Keratinocyte (primary cell): ENCODE measurements at regions not wholly inside any gene's neighbourhood (a gene's known extent, or its start where the extent isn't known, plus 50 kb on each side); places are given as distances from the start of the nearest gene placed in this dataset.

ENCODE experiments used
- DNase-seq: peaks from one replicate; pipeline ENCODE4 v3.0.0-alpha.2; 2011; ENCODE audit warnings: low read depth, missing footprints, low spot score
- FAIRE-seq: peaks from 2 replicates; lab custom pipeline; 2011; peaks lifted over from hg19 to GRCh38; lab: Jason Lieb, UNC
- H2AFZ ChIP-seq: 2 replicates; pipeline ENCODE4 v1.6.0; 2012; ENCODE audit warnings: low read length, control low read depth, inconsistent platforms; ENCODE audit not compliant: control insufficient read depth
- H3K27ac ChIP-seq: 2 replicates; pipeline ENCODE4 v1.5.1; 2011; ENCODE audit warnings: low read length; ENCODE audit not compliant: control insufficient read depth, insufficient read depth
- H3K27me3 ChIP-seq: 3 replicates; pipeline ENCODE4 v1.6.0; 2011; ENCODE audit warnings: low read length; ENCODE audit not compliant: control insufficient read depth, insufficient read depth; ENCODE audit errors: extremely low read depth
- H3K36me3 ChIP-seq, 2 experiments: 2 replicates in 1 of 2; 3 replicates in 1 of 2; pipeline ENCODE4 v1.5.1; 2011; ENCODE audit warnings: low read length in 2 of 2, mild to moderate bottlenecking in 1 of 2; ENCODE audit not compliant: control insufficient read depth in 2 of 2, insufficient read depth in 2 of 2; ENCODE audit errors: extremely low read depth in 1 of 2
- H3K4me1 ChIP-seq: 3 replicates; pipeline ENCODE4 v1.5.1; 2011; ENCODE audit warnings: low read length; ENCODE audit not compliant: control insufficient read depth, insufficient read depth; ENCODE audit errors: extremely low read depth
- H3K4me2 ChIP-seq: 3 replicates; pipeline ENCODE4 v1.6.0; 2011; ENCODE audit warnings: low read depth, low read length; ENCODE audit not compliant: control insufficient read depth, insufficient read depth; ENCODE audit errors: extremely low read depth
- H3K4me3 ChIP-seq, 3 experiments: fragments of 200-600 bp in 1 of 3; sonication (generic) in 1 of 3; 2 replicates in 2 of 3; 3 replicates in 1 of 3; pipeline ENCODE4 v1.5.1; 2011 to 2016; ENCODE audit warnings: low read length in 3 of 3, mild to moderate bottlenecking in 3 of 3, control low read depth in 2 of 3, inconsistent platforms in 1 of 3, low read depth in 1 of 3, mixed read lengths in 1 of 3, mixed run types in 1 of 3, moderate library complexity in 1 of 3; ENCODE audit not compliant: control insufficient read depth in 2 of 3, insufficient read depth in 2 of 3; ENCODE audit errors: extremely low read depth in 1 of 3
- H3K79me2 ChIP-seq: 2 replicates; pipeline ENCODE4 v1.6.0; 2012; ENCODE audit warnings: low read length; ENCODE audit not compliant: control insufficient read depth, insufficient read depth
- H3K9ac ChIP-seq: 3 replicates; pipeline ENCODE4 v1.6.0; 2011; ENCODE audit warnings: low read length; ENCODE audit not compliant: control insufficient read depth, insufficient read depth; ENCODE audit errors: extremely low read depth
- H3K9me1 ChIP-seq: 3 replicates; pipeline ENCODE4 v1.6.0; 2011; ENCODE audit warnings: low read length; ENCODE audit not compliant: control insufficient read depth, insufficient read depth; ENCODE audit errors: extremely low read depth
- H3K9me3 ChIP-seq: 2 replicates; pipeline ENCODE4 v1.5.1; 2012; ENCODE audit warnings: low read depth, low read length; ENCODE audit not compliant: control insufficient read depth
- H4K20me1 ChIP-seq: 3 replicates; pipeline ENCODE4 v1.6.0; 2011; ENCODE audit warnings: low read length; ENCODE audit not compliant: control insufficient read depth, insufficient read depth; ENCODE audit errors: extremely low read depth
- CTCF ChIP-seq, 3 experiments: IDR thresholded peaks in 1 of 3; conservative IDR thresholded peaks in 1 of 3; optimal IDR thresholded peaks in 1 of 3; 2 replicates in 2 of 3; 3 replicates in 1 of 3; pipeline versions ENCODE3 to v1.5.1; 2011; ENCODE audit warnings: low read length in 3 of 3, mild to moderate bottlenecking in 3 of 3, moderate library complexity in 2 of 3, control low read depth in 1 of 3, inconsistent platforms in 1 of 3; ENCODE audit not compliant: insufficient read depth in 2 of 3; ENCODE audit errors: extremely low read depth in 1 of 3
- EZH2 ChIP-seq: IDR thresholded peaks from one replicate; pipeline ENCODE4 v1.6.1; 2012; ENCODE audit warnings: inconsistent platforms, mild to moderate bottlenecking, low read length, moderate library complexity
- dilution Hi-C: fragments of 300-500 bp; cut with MboI; formaldehyde crosslinking; loops from one replicate; pipeline ENCODE4 v1.7.0; 2020; ENCODE audit warnings: low sequenced_read_pairs; ENCODE audit not compliant: extremely low pct_ligation_motif_present

DNA sequence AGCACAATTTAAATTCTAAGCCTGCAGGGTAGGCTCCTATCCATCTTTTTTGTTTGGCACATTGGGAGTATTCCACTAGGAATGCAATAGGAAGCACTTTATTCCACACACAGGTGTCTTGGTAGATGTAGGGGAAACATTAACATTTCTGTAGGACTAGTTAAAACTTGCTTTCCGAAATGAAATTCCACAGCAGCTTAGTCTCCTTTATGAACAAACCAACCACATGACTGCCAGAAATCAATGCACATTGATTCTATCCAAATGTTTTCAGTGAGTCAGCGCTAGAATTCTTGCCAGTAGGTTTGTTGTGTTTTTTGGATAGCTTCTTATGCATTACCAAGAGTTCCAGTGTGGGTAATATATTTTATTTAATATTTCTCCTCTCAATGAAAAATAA lies 207.9 kb upstream of the CSNK1A1L start:
- Histone ChIP-seq H3K36me3 (no peaks in the 10 kb centered on the region), H3K9me3 (peaks cover 6% of the 10 kb centered on the region), H3K27me3 (no peaks in the 10 kb centered on the region), H3K9ac (no peak overlapping the region), H3K9me1 (no peaks in the 10 kb centered on the region), H4K20me1 (no peaks in the 10 kb centered on the region), H2AFZ (no peak overlapping the region), H3K4me1 (peaks cover 14% of the 10 kb centered on the region), H3K27ac (peak overlapping the region; percentile 36), H3K79me2 (no peaks in the 10 kb centered on the region), H3K4me2 (peak overlapping the region; percentile 27), H3K4me3 (no peak overlapping the region)
- DNase-seq (peak; percentile 88), FAIRE-seq (peak; percentile 85)
- TF ChIP-seq EZH2 (no peak), CTCF (optimal IDR thresholded peaks at IDR 0.05 in 1 of 3, IDR thresholded peaks at IDR 0.05 in 1 of 3, conservative IDR thresholded peaks at IDR 0.05 in 1 of 3; ENCODE audit: extremely low read depth in 1 of 3, insufficient read depth in 2 of 3, low read length in 3 of 3) (no peak)
- dilution Hi-C loops = no loop called here

GRCh38 chr13:37306778-37307544 lies 201.5 kb upstream of the CSNK1A1L start:
- H3K4me1 ChIP-seq = peaks cover 25% of the 10 kb centered on the region
- no peaks in the 10 kb centered on the region for H3K79me2 ChIP-seq
- no peaks in the 10 kb centered on the region for H3K9me3 ChIP-seq
- peak; percentile 77 for DNase-seq
- no peak overlapping the region for H2AFZ ChIP-seq
- no peak overlapping the region for H3K9ac ChIP-seq
- no peak for TF ChIP-seq CTCF (optimal IDR thresholded peaks at IDR 0.05 in 1 of 3, IDR thresholded peaks at IDR 0.05 in 1 of 3, conservative IDR thresholded peaks at IDR 0.05 in 1 of 3; ENCODE audit: extremely low read depth in 1 of 3, insufficient read depth in 2 of 3, low read length in 3 of 3)
- TF ChIP-seq EZH2 = no peak
- H3K4me2 ChIP-seq = peak overlapping the region; percentile 11
- no peaks in the 10 kb centered on the region for H4K20me1 ChIP-seq
- FAIRE-seq = peak; percentile 99
- no peaks in the 10 kb centered on the region for H3K27me3 ChIP-seq
- H3K27ac ChIP-seq = no peak overlapping the region
- no peaks in the 10 kb centered on the region for H3K9me1 ChIP-seq
- dilution Hi-C loops = no loop called here
- H3K36me3 ChIP-seq = no peaks in the 10 kb centered on the region
- no peak overlapping the region for H3K4me3 ChIP-seq
